ENCODE measurements at regions not wholly inside any gene's neighbourhood (a gene's known extent, or its start where the extent isn't known, plus 50 kb on each side); places are given as distances from the start of the nearest gene placed in this dataset.
"Not testable (repeated sequence)": the region's sequence is repeated elsewhere in the genome, so short reads cannot be mapped to it uniquely, and the experiment has no call there.

- DNase-seq (ENCODE audit: low spot score) = no peak
Measured at GRCh38 chr5:62167561-62168057, 138.4 kb upstream of the KIF2A start.

DNA sequence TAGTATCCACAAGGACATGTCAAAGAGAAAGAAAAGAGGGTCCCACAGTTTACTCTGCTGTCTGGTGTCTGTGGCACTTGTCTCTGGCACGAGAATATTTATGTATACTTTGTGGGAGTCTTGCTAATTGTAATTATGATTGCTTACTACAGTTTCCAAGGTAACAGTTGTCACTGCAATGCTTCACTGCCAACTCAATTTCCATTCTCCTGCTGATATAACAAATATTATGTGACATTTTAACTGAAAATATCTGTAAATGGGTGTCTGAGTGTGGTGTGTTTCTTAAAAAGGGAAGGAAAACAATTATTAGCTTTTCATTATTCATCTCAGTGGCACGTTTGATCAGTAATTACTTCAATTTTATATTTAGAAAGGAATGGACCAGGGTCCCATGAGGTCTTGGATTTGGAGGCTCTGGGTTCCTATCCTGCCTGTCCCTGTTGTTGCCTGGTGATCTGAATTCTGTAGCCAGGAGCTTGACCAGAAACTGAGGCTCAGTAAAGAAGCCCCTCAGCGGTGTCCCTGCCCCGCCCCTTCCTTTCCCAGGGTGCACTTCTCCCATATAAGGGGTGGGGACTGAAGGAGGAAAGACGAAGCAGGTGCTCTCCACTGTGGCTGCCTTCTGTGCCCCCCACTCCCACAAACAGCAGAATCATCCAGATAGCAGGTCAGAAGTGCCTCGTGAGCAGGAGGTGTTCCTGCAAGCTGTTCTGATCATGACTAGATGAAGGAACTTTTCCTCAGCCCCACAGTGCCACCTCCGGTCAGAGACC is 137.3 kb upstream of the KIF2A start:
- no peak for DNase-seq (ENCODE audit: low spot score)

DNA sequence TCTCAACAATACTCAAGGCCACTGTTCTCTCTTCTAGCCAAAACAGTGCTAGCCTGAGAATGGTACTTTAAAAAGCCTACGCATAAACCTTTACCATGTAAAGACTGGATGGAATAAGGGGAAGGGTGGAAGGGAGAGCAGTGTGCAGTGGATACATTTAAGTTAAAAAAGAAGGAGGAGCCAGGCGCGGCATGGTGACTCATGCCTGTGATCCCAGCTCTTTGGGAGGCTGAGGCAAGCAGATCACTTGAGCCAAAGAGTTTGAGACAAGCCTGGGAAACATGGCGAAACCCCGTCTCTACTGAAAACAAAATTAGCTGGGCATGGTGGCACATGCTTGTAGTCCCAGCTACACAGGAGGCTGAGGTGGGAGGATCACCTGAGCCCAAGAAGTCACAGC is 127.7 kb upstream of the KIF2A start:
- no peak for DNase-seq (ENCODE audit: low spot score)

GRCh38 chr5:62182802-62183201 is 123.2 kb upstream of the KIF2A start:
- no peak for DNase-seq (ENCODE audit: low spot score)

DNA sequence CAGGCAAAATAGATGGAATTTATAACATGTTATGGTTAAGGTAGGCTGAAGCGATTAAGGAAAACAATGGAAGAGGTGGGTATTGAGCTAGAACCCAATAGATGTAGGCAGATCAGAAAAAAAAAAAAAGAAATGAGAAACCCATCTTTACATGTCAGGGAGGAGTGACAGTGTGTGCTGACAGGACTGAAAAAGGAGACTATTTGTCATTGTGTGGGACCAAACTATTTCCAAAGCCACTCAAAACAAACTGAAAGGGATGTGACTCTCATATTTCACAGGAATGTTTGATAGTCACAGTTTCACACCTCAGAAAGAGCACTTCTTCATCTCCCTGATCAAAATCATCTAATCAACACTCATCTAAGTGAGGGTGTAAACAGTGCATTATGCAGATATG is 122.3 kb upstream of the KIF2A start:
- DNase-seq (ENCODE audit: low spot score) = no peak

DNA sequence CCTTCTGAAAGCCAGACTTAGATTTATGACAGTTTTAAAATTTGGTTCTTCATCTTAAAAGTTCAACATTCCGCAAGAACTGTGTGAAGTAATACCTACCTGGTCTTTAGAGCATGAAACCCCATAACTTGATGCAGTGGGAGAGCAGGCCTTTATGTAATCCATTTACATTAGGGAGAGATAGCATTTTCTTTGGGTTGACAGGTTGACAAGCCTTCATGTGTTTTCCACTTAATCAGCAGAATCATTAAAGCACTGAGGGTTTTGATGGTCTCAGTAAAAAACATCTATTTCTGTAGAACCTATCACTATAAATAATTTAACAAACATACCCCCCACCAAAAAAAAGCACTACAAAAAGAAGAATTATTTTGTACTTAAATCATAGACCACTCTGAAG is 121.6 kb upstream of the KIF2A start:
- no peak for DNase-seq (ENCODE audit: low spot score)

- no peak for DNase-seq (ENCODE audit: low spot score)
Measured at GRCh38 chr5:62190173-62190572, 115.8 kb upstream of the KIF2A start.

DNA sequence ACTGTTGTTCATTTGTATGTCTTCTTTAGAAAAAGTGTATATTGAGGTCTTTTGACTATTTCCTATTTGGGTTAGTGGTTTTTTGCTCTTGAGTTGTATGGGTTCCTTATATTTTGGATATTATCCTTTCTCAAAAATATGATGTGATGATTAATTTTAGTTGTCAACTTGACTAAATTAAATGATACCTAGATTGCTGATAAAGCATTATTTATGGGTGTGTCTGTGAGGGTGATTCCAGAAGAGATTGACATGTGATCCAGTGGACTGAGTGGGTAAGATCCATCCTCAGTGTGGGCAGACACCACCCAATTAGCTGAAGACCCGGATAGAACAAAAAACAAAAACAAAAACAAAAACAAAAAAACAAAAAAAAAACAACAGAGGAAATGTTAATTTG is 115.1 kb upstream of the KIF2A start:
- no peak for DNase-seq (ENCODE audit: low spot score)

GRCh38 chr5:62192958-62193357 is 113.0 kb upstream of the KIF2A start:
- no peak for DNase-seq (ENCODE audit: low spot score)

GRCh38 chr5:62196532-62196931 is 109.5 kb upstream of the KIF2A start:
- DNase-seq (ENCODE audit: low spot score) = not testable (repeated sequence)

DNA sequence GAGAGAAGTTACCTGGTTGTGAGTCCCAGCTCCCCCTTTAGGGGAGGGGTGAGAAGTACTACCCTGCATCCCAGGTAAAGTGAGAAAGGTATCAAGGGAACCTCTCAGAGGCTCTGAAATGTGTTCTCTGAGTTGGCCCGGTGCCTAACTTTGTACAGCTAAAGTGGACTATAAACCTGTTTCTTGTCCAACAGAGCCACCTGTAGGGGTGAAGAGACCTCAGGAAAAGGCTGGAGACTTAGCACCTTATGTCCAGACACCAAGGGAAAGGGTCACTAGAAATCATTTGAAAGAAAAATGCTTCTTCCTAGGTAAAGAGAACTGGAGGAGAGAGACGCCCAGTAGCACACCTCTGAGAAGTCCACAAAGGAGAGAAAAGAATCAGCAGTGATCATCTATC is 108.3 kb upstream of the KIF2A start:
- no peak for DNase-seq (ENCODE audit: low spot score)

- DNase-seq (ENCODE audit: low spot score) = no peak
Measured at GRCh38 chr5:62198421-62198820, 107.6 kb upstream of the KIF2A start.

DNA sequence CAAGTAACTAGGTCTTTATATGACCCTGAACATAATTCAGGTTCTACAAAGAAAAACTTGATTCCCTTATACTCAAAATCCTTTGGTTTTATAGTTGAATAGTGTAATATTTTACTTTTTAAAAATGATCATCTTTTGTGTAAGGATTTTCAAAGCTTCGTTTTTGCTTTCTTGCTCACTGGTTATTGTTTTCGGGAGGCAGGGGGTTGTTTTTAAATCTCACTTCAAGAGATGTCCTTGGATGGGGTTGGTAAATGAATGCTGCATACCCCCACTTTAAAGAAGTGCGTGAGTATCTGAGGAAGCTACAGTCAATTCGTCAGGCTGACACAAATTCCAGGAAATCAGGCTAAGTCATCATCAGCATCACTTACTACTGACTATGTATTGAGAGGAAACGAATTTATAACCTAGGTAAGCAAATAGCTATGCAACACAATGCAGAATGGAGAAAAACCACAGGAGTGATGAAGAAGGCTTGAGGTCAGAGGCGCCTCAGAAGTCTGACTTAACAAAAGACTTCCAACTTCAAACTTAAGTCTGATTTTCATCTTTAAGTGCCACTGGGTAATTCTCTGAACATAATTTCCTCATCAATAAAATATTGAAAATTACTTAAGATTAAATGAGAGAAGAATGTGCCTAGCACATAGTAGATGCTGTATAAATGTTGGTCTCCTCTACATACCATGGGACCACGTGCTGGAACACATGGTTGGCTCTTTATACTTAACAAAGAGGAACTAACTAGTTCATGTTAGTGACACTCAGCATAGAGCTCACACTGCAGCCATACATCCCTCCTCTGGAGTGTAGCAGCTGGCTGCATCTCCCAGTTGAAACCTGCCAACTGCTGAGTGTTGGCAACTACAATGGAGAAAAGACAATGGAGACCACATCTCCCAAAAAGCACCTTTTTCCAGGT is 106.0 kb upstream of the KIF2A start:
- no peak for DNase-seq (ENCODE audit: low spot score)

- DNase-seq (ENCODE audit: low spot score) = peak; percentile 59
Measured at GRCh38 chr5:62206150-62206829, 99.7 kb upstream of the KIF2A start.

- no peak for DNase-seq (ENCODE audit: low spot score)
Measured at GRCh38 chr5:62208218-62208852, 97.7 kb upstream of the KIF2A start.

GRCh38 chr5:62211405-62211804 is 94.6 kb upstream of the KIF2A start:
- no peak for DNase-seq (ENCODE audit: low spot score)

DNA sequence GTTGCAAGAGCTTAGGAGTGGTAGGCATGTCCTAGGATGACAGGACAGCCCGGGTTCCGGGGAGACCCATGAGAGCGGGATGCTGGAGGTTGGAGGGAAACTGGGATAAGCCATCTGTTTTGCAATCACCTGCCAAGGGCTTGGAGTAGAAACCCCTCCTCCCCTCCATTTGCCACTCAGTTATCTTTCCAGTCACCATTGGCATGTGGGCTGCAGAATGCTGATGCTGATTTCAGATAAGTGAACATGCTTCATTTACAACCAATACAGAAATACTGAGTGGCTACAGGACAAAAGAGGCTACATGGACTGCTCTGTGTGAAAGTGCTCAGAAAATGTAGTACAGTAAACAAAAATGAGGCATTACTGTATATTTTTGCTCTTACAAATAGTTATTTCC is 93.4 kb upstream of the KIF2A start:
- no peak for DNase-seq (ENCODE audit: low spot score)

- no peak for DNase-seq (ENCODE audit: low spot score)
Measured at GRCh38 chr5:62214701-62215100, 91.3 kb upstream of the KIF2A start.

DNA sequence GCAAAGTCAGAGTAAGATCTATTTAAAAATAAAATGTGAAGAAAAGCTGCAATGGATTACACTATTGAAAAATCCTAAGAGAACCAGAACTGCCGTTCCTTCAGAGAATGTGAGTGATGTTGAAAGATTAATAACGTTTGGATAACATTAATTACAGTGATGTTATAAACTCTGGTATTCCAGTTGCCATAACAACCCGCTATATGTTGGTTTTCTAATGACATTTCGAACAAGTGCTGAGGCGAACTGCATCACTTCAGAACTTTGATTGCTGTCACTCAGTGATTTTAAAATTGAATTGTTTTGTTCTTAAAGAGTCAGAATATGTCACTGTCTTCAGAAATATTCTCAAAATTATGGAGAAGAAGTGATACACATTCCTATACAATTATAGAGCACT is 89.4 kb upstream of the KIF2A start:
- DNase-seq (ENCODE audit: low spot score) = not testable (repeated sequence)

DNA sequence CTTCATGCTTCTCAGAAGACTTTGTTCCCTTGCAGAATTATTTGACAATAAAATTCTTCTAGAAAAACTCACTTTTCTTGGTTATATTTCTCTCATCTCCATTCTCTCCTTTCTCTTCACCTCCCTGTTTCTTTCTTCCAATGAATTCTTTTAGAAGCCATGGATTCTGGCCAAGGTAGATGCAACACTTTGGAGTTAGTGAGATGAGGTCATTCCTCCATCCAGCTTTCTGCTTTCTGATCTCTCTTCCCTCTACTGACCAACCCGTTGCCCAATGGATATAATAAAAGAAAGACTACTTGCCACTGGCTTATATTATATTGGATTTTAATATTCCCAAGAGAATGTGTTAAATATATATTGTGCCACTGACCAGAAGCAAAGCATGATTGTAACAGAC is 88.9 kb upstream of the KIF2A start:
- DNase-seq (ENCODE audit: low spot score) = not testable (repeated sequence)

GRCh38 chr5:62218860-62219259 is 87.1 kb upstream of the KIF2A start:
- DNase-seq (ENCODE audit: low spot score) = not testable (repeated sequence)

- not testable (repeated sequence) for DNase-seq (ENCODE audit: low spot score)
Measured at GRCh38 chr5:62221881-62222280, 84.1 kb upstream of the KIF2A start.

All from ecto neural progenitor cell (in vitro differentiated cells).